ENCODE measurements at regions not wholly inside any gene's neighbourhood (a gene's known extent, or its start where the extent isn't known, plus 50 kb on each side); places are given as distances from the start of the nearest gene placed in this dataset.

GRCh38 chr11:11764423-11764803 is 77.4 kb upstream of the USP47 start:
- no peak for ATAC-seq
- TF ChIP-seq PATZ1 (CRISPR knock-in tag; IDR thresholded peaks at IDR 0.05; ENCODE audit: borderline replicate concordance) (no peak), CSRNP3 (CRISPR knock-in tag; IDR thresholded peaks at IDR 0.05) (no peak), POU6F1 (CRISPR knock-in tag; IDR thresholded peaks at IDR 0.05; ENCODE audit: borderline replicate concordance, low read depth) (no peak), ZC3H10 (CRISPR knock-in tag; IDR thresholded peaks at IDR 0.05) (no peak), CREB5 (CRISPR knock-in tag; IDR thresholded peaks at IDR 0.05; ENCODE audit: low read depth) (no peak), OSR1 (CRISPR knock-in tag; IDR thresholded peaks at IDR 0.05) (no peak), GLIS3 (CRISPR knock-in tag; IDR thresholded peaks at IDR 0.05) (no peak), BACH2 (CRISPR knock-in tag; IDR thresholded peaks at IDR 0.05; ENCODE audit: borderline replicate concordance) (no peak), ISL1 (CRISPR knock-in tag; IDR thresholded peaks at IDR 0.05) (no peak), RARB (CRISPR knock-in tag; IDR thresholded peaks at IDR 0.05) (no peak), ZNF565 (CRISPR knock-in tag; conservative IDR thresholded peaks at IDR 0.05; ENCODE audit: low read depth) (no peak), ZFP30 (CRISPR knock-in tag; IDR thresholded peaks at IDR 0.05) (no peak), ZFP3 (CRISPR knock-in tag; IDR thresholded peaks at IDR 0.05) (no peak), PPARA (CRISPR knock-in tag; IDR thresholded peaks at IDR 0.05; ENCODE audit: borderline replicate concordance) (no peak), TSHZ2 (CRISPR knock-in tag; IDR thresholded peaks at IDR 0.05) (no peak), ZNF8 (CRISPR knock-in tag; IDR thresholded peaks at IDR 0.05) (no peak)

GRCh38 chr11:11763796-11764422 is 77.9 kb upstream of the USP47 start:
- no peak for ATAC-seq
- TF ChIP-seq ARNTL (CRISPR knock-in tag; IDR thresholded peaks at IDR 0.05; ENCODE audit: borderline replicate concordance, low read depth) = no peak
- TF ChIP-seq TCF4 (CRISPR knock-in tag; IDR thresholded peaks at IDR 0.05; ENCODE audit: borderline replicate concordance) = no peak
- TF ChIP-seq CSRNP3 (CRISPR knock-in tag; IDR thresholded peaks at IDR 0.05) = no peak
- no peak for TF ChIP-seq BACH2 (CRISPR knock-in tag; IDR thresholded peaks at IDR 0.05; ENCODE audit: borderline replicate concordance)

- ATAC-seq = no peak
- TF ChIP-seq ZFP3 (CRISPR knock-in tag; IDR thresholded peaks at IDR 0.05) (no peak), CSRNP3 (CRISPR knock-in tag; IDR thresholded peaks at IDR 0.05) (no peak), PATZ1 (CRISPR knock-in tag; IDR thresholded peaks at IDR 0.05; ENCODE audit: borderline replicate concordance) (no peak), ZNF70 (CRISPR knock-in tag; IDR thresholded peaks at IDR 0.05) (no peak), TCF4 (CRISPR knock-in tag; IDR thresholded peaks at IDR 0.05; ENCODE audit: borderline replicate concordance) (no peak), PPARA (CRISPR knock-in tag; IDR thresholded peaks at IDR 0.05; ENCODE audit: borderline replicate concordance) (no peak), TSHZ2 (CRISPR knock-in tag; IDR thresholded peaks at IDR 0.05) (no peak), OSR1 (CRISPR knock-in tag; IDR thresholded peaks at IDR 0.05) (no peak)
These were observed 80.9 kb upstream of the USP47 start for GRCh38 chr11:11760838-11761237.
